K562 (cell line): ENCODE measurements at regions not wholly inside any gene's neighbourhood (a gene's known extent, or its start where the extent isn't known, plus 50 kb on each side); places are given as distances from the start of the nearest gene placed in this dataset.

Experiments
- TF ChIP-seq, protein P1 (sequence below), 2 experiments: fragments of 450-650 bp; IDR thresholded peaks; 2 replicates each; pipeline ENCODE4 v1.6.1; 2016; ENCODE audit warnings: mild to moderate bottlenecking in 2 of 2, borderline replicate concordance in 1 of 2, low read depth in 1 of 2, moderate library complexity in 1 of 2

DNA sequence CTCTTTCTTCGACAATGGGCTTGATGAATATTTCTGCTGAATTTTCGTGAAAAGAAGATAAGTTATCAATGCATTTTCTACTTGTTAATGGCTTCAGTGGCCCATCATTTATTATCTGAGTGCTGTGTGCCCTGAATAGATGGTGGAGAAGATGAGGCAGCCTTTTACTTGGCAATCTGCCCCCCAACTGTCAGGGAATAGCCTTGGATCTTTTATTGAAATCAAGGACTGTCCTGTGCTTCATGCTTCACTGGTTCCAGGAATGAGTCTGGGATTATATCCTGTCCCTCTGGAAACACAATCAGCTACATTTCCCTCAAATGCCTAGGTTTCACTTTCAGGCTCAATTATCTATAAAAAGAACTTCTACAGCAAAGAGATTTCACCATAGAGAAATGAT is 75.9 kb upstream of the NXPH1 start (continued):
- TF ChIP-seq, protein P1, sequence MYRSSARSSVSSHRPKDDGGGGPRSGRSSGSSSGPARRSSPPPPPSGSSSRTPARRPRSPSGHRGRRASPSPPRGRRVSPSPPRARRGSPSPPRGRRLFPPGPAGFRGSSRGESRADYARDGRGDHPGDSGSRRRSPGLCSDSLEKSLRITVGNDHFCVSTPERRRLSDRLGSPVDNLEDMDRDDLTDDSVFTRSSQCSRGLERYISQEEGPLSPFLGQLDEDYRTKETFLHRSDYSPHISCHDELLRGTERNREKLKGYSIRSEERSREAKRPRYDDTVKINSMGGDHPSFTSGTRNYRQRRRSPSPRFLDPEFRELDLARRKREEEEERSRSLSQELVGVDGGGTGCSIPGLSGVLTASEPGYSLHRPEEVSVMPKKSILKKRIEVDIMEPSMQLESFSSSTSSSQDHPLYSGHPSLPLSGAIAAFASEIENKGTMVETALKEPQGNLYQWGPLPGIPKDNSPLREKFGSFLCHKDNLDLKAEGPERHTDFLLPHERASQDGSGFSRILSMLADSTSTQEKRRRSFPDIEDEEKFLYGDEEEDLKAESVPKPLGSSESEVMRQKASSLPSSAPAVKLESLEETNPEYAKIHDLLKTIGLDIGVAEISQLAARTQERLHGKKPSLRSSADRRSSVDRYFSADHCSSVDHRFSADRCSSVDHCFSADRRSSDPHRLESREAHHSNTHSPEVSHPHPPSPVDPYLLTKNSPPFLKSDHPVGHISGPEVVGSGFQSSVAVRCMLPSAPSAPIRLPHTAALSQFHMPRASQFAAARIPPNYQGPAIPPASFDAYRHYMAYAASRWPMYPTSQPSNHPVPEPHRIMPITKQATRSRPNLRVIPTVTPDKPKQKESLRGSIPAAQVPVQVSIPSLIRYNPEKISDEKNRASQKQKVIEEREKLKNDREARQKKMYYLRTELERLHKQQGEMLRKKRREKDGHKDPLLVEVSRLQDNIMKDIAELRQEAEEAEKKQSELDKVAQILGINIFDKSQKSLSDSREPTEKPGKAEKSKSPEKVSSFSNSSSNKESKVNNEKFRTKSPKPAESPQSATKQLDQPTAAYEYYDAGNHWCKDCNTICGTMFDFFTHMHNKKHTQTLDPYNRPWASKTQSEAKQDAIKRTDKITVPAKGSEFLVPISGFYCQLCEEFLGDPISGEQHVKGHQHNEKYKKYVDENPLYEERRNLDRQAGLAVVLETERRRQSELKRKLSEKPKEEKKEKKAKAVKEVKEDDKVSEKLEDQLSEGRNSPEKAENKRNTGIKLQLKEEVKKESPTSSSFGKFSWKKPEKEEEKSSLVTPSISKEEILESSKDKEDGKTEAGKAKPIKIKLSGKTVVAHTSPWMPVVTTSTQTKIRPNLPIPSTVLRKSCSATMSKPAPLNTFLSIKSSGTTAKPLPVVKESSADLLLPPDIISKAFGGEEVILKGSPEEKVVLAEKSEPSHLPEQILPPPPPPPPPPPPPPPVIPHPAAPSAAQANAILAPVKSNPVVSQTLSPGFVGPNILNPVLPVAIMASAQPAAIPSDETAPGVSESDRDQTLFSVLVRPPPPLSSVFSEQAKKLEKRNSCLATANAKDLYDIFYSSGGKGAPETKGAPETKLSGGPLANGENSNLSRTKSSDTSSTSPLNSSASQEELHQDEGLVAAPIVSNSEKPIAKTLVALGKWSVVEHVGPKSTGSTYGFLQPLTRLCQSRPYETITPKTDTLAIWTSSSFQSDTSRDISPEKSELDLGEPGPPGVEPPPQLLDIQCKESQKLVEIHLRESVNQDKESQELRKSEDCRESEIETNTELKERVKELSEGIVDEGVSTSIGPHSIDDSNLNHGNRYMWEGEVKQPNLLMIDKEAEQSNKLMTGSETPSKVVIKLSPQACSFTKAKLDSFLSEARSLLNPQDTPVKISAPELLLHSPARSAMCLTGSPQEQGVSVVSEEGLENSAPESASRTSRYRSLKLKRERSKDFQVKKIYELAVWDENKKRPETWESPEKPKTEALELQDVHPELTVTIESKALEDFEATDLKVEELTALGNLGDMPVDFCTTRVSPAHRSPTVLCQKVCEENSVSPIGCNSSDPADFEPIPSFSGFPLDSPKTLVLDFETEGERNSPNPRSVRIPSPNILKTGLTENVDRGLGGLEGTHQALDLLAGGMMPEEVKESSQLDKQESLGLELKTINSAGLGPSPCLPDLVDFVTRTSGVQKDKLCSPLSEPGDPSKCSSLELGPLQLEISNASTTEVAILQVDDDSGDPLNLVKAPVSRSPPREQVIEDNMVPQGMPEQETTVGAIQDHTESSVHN (IDR thresholded peaks at IDR 0.05; ENCODE audit: borderline replicate concordance in 1 of 2, low read depth in 1 of 2): no peak
- TF ChIP-seq, all 486 proteins: peak for 0
